GM23338 (cell line): ENCODE measurements at regions not wholly inside any gene's neighbourhood (a gene's known extent, or its start where the extent isn't known, plus 50 kb on each side); places are given as distances from the start of the nearest gene placed in this dataset.

Experiments used
- ATAC-seq: fragments of 200-7000 bp; cut with Tn5 transposase; 3 replicates; pipeline ENCODE4 v1.9.1; 2020
- DNase-seq: peaks from one replicate; pipeline ENCODE4 v3.0.0-alpha.2; 2015; ENCODE audit warnings: low spot score
- H2AFZ ChIP-seq: fragments of 200-600 bp; sonication (generic); 2 replicates; pipeline ENCODE4 v1.8.0; 2016; ENCODE audit warnings: antibody characterized with exemption, mild to moderate bottlenecking, moderate library complexity
- H3F3A ChIP-seq: fragments of 200-600 bp; sonication (generic); replicated peaks from 2 replicates; pipeline ENCODE4 v1.8.0; 2017; ENCODE audit warnings: antibody characterized with exemption, mixed run types, low read depth
- H3K27ac ChIP-seq: fragments of 200-600 bp; sonication (generic); 2 replicates; pipeline ENCODE4 v1.6.1; 2016; ENCODE audit warnings: low read depth
- H3K27me3 ChIP-seq: fragments of 200-600 bp; sonication (generic); 2 replicates; pipeline ENCODE4 v1.8.0; 2016; ENCODE audit warnings: mild to moderate bottlenecking, mixed run types, moderate library complexity; ENCODE audit not compliant: insufficient read depth
- H3K36me3 ChIP-seq: fragments of 200-600 bp; sonication (generic); 2 replicates; pipeline ENCODE4 v1.8.0; 2016; ENCODE audit warnings: mild to moderate bottlenecking; ENCODE audit not compliant: insufficient read depth
- H3K4me1 ChIP-seq: fragments of 200-600 bp; sonication (generic); 2 replicates; pipeline ENCODE4 v1.8.0; 2016; ENCODE audit warnings: mild to moderate bottlenecking, moderate library complexity; ENCODE audit not compliant: insufficient read depth
- H3K4me2 ChIP-seq: fragments of 200-600 bp; sonication (generic); 2 replicates; pipeline ENCODE4 v1.7.1; 2017; ENCODE audit warnings: mixed run types
- H3K4me3 ChIP-seq: fragments of 200-600 bp; sonication (generic); 2 replicates; pipeline ENCODE4 v1.6.1; 2016; ENCODE audit warnings: mixed run types
- H3K79me2 ChIP-seq: fragments of 200-600 bp; sonication (generic); replicated peaks from 2 replicates; pipeline ENCODE4 v1.8.0; 2017; ENCODE audit warnings: mild to moderate bottlenecking; ENCODE audit not compliant: insufficient read depth
- H3K9me2 ChIP-seq: fragments of 200-600 bp; sonication (generic); 2 replicates; pipeline ENCODE4 v1.8.0; 2017; ENCODE audit not compliant: insufficient read depth
- H4K20me1 ChIP-seq: fragments of 200-600 bp; sonication (generic); replicated peaks from 2 replicates; pipeline ENCODE4 v1.8.0; 2017; ENCODE audit warnings: mild to moderate bottlenecking; ENCODE audit not compliant: insufficient read depth
- H3K27ac Mint-ChIP-seq: 2 replicates; pipeline ENCODE4 v1.8.0; 2020; ENCODE audit warnings: inconsistent platforms, mild to moderate bottlenecking, moderate library complexity, mixed read lengths
- H3K27me3 Mint-ChIP-seq: 3 replicates; pipeline ENCODE4 v1.8.0; 2022; ENCODE audit warnings: low read depth, mild to moderate bottlenecking, moderate library complexity, mixed read lengths, inconsistent platforms; ENCODE audit not compliant: insufficient read depth, poor library complexity
- H3K36me3 Mint-ChIP-seq: 3 replicates; pipeline ENCODE4 v1.8.0; 2021; ENCODE audit warnings: low read depth, mild to moderate bottlenecking, inconsistent platforms, moderate library complexity, mixed read lengths
- H3K4me1 Mint-ChIP-seq: 3 replicates; pipeline ENCODE4 v1.8.0; 2020; ENCODE audit warnings: mild to moderate bottlenecking, inconsistent platforms, mixed read lengths
- H3K4me3 Mint-ChIP-seq: 3 replicates; pipeline ENCODE4 v1.8.0; 2021; ENCODE audit warnings: moderate library complexity, mild to moderate bottlenecking, inconsistent platforms, mixed read lengths
- H3K9me3 Mint-ChIP-seq: 3 replicates; pipeline ENCODE4 v1.8.0; 2020; ENCODE audit warnings: moderate library complexity, mild to moderate bottlenecking, inconsistent platforms, mixed read lengths
- CREB1 ChIP-seq: fragments of 250-450 bp; sonication (Bioruptor Pico); IDR thresholded peaks from 2 replicates; pipeline ENCODE4 v1.5.0; 2020; ENCODE audit warnings: low read depth, mild to moderate bottlenecking, moderate library complexity
- ETS1 ChIP-seq: IDR thresholded peaks from 2 replicates; pipeline ENCODE4 v1.6.1; 2016; ENCODE audit warnings: antibody characterized with exemption
- EZH2 ChIP-seq: fragments of 200-600 bp; sonication (generic); IDR thresholded peaks from one replicate; pipeline ENCODE4 v1.8.0; 2017; ENCODE audit warnings: antibody characterized with exemption, mild to moderate bottlenecking, low read depth; ENCODE audit not compliant: unreplicated experiment
- EZH2phosphoT487 ChIP-seq: fragments of 200-600 bp; sonication (generic); IDR thresholded peaks from one replicate; pipeline ENCODE4 v1.8.1; 2018; ENCODE audit warnings: antibody characterized with exemption; ENCODE audit not compliant: unreplicated experiment
- NANOG ChIP-seq: IDR thresholded peaks from 2 replicates; pipeline ENCODE4 v1.6.1; 2016; ENCODE audit warnings: antibody characterized with exemption, borderline replicate concordance
- REST ChIP-seq: IDR thresholded peaks from one replicate; pipeline ENCODE4 v1.6.1; 2018; ENCODE audit warnings: antibody characterized with exemption; ENCODE audit not compliant: unreplicated experiment
- STAT1 ChIP-seq: IDR thresholded peaks from one replicate; pipeline ENCODE4 v1.6.1; 2016; ENCODE audit warnings: antibody characterized with exemption; ENCODE audit not compliant: unreplicated experiment
- ZNF114 ChIP-seq: fragments of 250-450 bp; sonication (Bioruptor Pico); IDR thresholded peaks from 2 replicates; pipeline ENCODE4 v1.5.0; 2020; ENCODE audit warnings: mild to moderate bottlenecking, moderate library complexity
- ZNF331 ChIP-seq: fragments of 250-450 bp; sonication (Bioruptor Pico); IDR thresholded peaks from 2 replicates; pipeline ENCODE4 v1.5.0; 2020; ENCODE audit warnings: low read depth, mild to moderate bottlenecking, moderate library complexity

- Histone ChIP-seq H3K4me2 (no peak overlapping the region), H3K4me3 (no peak overlapping the region), H3K79me2 (no peaks in the 10 kb centered on the region), H3F3A (no peaks in the 10 kb centered on the region), H3K36me3 (no peaks in the 10 kb centered on the region), H3K9me2 (no peaks in the 10 kb centered on the region), H3K27me3 (no peaks in the 10 kb centered on the region), H2AFZ (no peak overlapping the region), H3K27ac (no peak overlapping the region), H4K20me1 (no peaks in the 10 kb centered on the region), H3K4me1 (peaks cover 7% of the 10 kb centered on the region; the same call in 1 of the 2 replicates)
- H3K9me3 Mint-ChIP-seq: no peaks in the 10 kb centered on the region
- TF ChIP-seq STAT1: no peak
- TF ChIP-seq ETS1: no peak
- no peak for TF ChIP-seq CREB1 (CRISPR knock-in tag)
- TF ChIP-seq ZNF114 (CRISPR knock-in tag): no peak
- TF ChIP-seq ZNF331 (CRISPR knock-in tag): no peak
- no peak for TF ChIP-seq EZH2phosphoT487
- TF ChIP-seq NANOG: no peak
- TF ChIP-seq EZH2: no peak
- TF ChIP-seq REST: no peak
- no peaks in the 10 kb centered on the region for H3K36me3 Mint-ChIP-seq
- H3K4me1 Mint-ChIP-seq: peaks cover 26% of the 10 kb centered on the region
- no peak overlapping the region for H3K27ac Mint-ChIP-seq
- DNase-seq (no peak), ATAC-seq (no peak)
- H3K27me3 Mint-ChIP-seq: peaks cover 14% of the 10 kb centered on the region
- no peak overlapping the region for H3K4me3 Mint-ChIP-seq
Observed at GRCh38 chr15:66648588-66648987, 53.4 kb upstream of the SMAD6 start.

- no peaks in the 10 kb centered on the region for H4K20me1 ChIP-seq
- no peaks in the 10 kb centered on the region for H3K79me2 ChIP-seq
- no peak overlapping the region; the same call in 1 of the 2 replicates for H3K4me2 ChIP-seq
- H3K27me3 ChIP-seq: no peaks in the 10 kb centered on the region
- H3K4me3 Mint-ChIP-seq: no peak overlapping the region
- peaks cover 13% of the 10 kb centered on the region for H3K4me1 ChIP-seq
- no peaks in the 10 kb centered on the region for H3K9me2 ChIP-seq
- peak overlapping the region; percentile 83 for H2AFZ ChIP-seq
- DNase-seq (no peak), ATAC-seq (peak; percentile 46)
- no peak overlapping the region for H3K27ac Mint-ChIP-seq
- no peak overlapping the region for H3K27ac ChIP-seq
- H3K27me3 Mint-ChIP-seq: peaks cover 23% of the 10 kb centered on the region
- H3K9me3 Mint-ChIP-seq: no peaks in the 10 kb centered on the region
- H3F3A ChIP-seq: 0 out of 2 replicates have a peak, but pooled peaks cover 3% of the 10 kb centered on the region
- H3K36me3 Mint-ChIP-seq: no peaks in the 10 kb centered on the region
- H3K36me3 ChIP-seq: no peaks in the 10 kb centered on the region
- no peak overlapping the region for H3K4me3 ChIP-seq
- H3K4me1 Mint-ChIP-seq: peaks cover 34% of the 10 kb centered on the region
- TF ChIP-seq ETS1 (no peak), ZNF114 (CRISPR knock-in tag) (no peak), EZH2 (no peak)
Observed at GRCh38 chr15:66649235-66649984, 52.6 kb upstream of the SMAD6 start.
